ENCODE measurements at regions not wholly inside any gene's neighbourhood (a gene's known extent, or its start where the extent isn't known, plus 50 kb on each side); places are given as distances from the start of the nearest gene placed in this dataset.

GRCh38 chr2:22444281-22444680, 940.7 kb upstream of the KLHL29 start:
- H3K9me3 ChIP-seq (ENCODE audit: insufficient read depth, low read length), result no peaks in the 10 kb centered on the region
- no peak overlapping the region for H2AFZ ChIP-seq (ENCODE audit: low read depth, low read length)
- H3K4me2 ChIP-seq (ENCODE audit: low read length), result no peak overlapping the region
- H3K4me1 ChIP-seq (ENCODE audit: low read length), result no peaks in the 10 kb centered on the region
- H3K27ac ChIP-seq (ENCODE audit: low read length), result no peak overlapping the region
- H3K27me3 ChIP-seq (ENCODE audit: low read depth, low read length), result no peaks in the 10 kb centered on the region
- H3K9ac ChIP-seq (ENCODE audit: low read length), result no peak overlapping the region
- H4K20me1 ChIP-seq (ENCODE audit: insufficient read depth, low read length), result no peaks in the 10 kb centered on the region
- no peak overlapping the region for H3K4me3 ChIP-seq (ENCODE audit: low read length)
- no peaks in the 10 kb centered on the region for H3K36me3 ChIP-seq (replicated peaks; ENCODE audit: low read depth, low read length)
- H3K79me2 ChIP-seq (ENCODE audit: low read length), result no peaks in the 10 kb centered on the region
- TF ChIP-seq CTCF (IDR thresholded peaks at IDR 0.05; ENCODE audit: low read depth, low read length), result no peak
- TF ChIP-seq EZH2phosphoT487 (IDR thresholded peaks at IDR 0.05; ENCODE audit: low read depth), result no peak

- no peaks in the 10 kb centered on the region for H3K36me3 ChIP-seq (replicated peaks; ENCODE audit: low read depth, low read length)
- H3K4me3 ChIP-seq (ENCODE audit: low read length), result no peak overlapping the region
- no peak overlapping the region for H3K9ac ChIP-seq (ENCODE audit: low read length)
- TF ChIP-seq CTCF (IDR thresholded peaks at IDR 0.05; ENCODE audit: low read depth, low read length) (no peak), EZH2phosphoT487 (IDR thresholded peaks at IDR 0.05; ENCODE audit: low read depth) (no peak)
- H3K27ac ChIP-seq (ENCODE audit: low read length), result no peak overlapping the region
- H3K4me2 ChIP-seq (ENCODE audit: low read length), result no peak overlapping the region
- H2AFZ ChIP-seq (ENCODE audit: low read depth, low read length), result no peak overlapping the region
- H4K20me1 ChIP-seq (ENCODE audit: insufficient read depth, low read length), result no peaks in the 10 kb centered on the region; the same call in 1 of the 2 replicates
- no peaks in the 10 kb centered on the region for H3K9me3 ChIP-seq (ENCODE audit: insufficient read depth, low read length)
- H3K27me3 ChIP-seq (ENCODE audit: low read depth, low read length), result no peaks in the 10 kb centered on the region
- H3K79me2 ChIP-seq (ENCODE audit: low read length), result no peaks in the 10 kb centered on the region
- H3K4me1 ChIP-seq (ENCODE audit: low read length), result no peaks in the 10 kb centered on the region
These were observed 935.3 kb upstream of the KLHL29 start for GRCh38 chr2:22449696-22450095.

GRCh38 chr2:22450831-22451230, 934.1 kb upstream of the KLHL29 start:
- TF ChIP-seq EZH2phosphoT487 (IDR thresholded peaks at IDR 0.05; ENCODE audit: low read depth) (no peak), CTCF (IDR thresholded peaks at IDR 0.05; ENCODE audit: low read depth, low read length) (no peak)
- Histone ChIP-seq H4K20me1 (ENCODE audit: insufficient read depth, low read length) (no peaks in the 10 kb centered on the region; the same call in 1 of the 2 replicates), H3K4me3 (ENCODE audit: low read length) (no peak overlapping the region), H3K4me2 (ENCODE audit: low read length) (no peak overlapping the region), H2AFZ (ENCODE audit: low read depth, low read length) (no peak overlapping the region), H3K9ac (ENCODE audit: low read length) (no peak overlapping the region), H3K79me2 (ENCODE audit: low read length) (no peaks in the 10 kb centered on the region), H3K9me3 (ENCODE audit: insufficient read depth, low read length) (no peaks in the 10 kb centered on the region), H3K36me3 (replicated peaks; ENCODE audit: low read depth, low read length) (no peaks in the 10 kb centered on the region), H3K27ac (ENCODE audit: low read length) (no peak overlapping the region), H3K27me3 (ENCODE audit: low read depth, low read length) (no peaks in the 10 kb centered on the region), H3K4me1 (ENCODE audit: low read length) (no peaks in the 10 kb centered on the region)

GRCh38 chr2:22454826-22455485, 930.0 kb upstream of the KLHL29 start:
- TF ChIP-seq CTCF (IDR thresholded peaks at IDR 0.05; ENCODE audit: low read depth, low read length), result no peak
- no peak for TF ChIP-seq EZH2phosphoT487 (IDR thresholded peaks at IDR 0.05; ENCODE audit: low read depth)
- Histone ChIP-seq H4K20me1 (ENCODE audit: insufficient read depth, low read length) (no peaks in the 10 kb centered on the region; the same call in 1 of the 2 replicates), H3K36me3 (replicated peaks; ENCODE audit: low read depth, low read length) (no peaks in the 10 kb centered on the region), H3K4me2 (ENCODE audit: low read length) (no peak overlapping the region), H3K4me3 (ENCODE audit: low read length) (no peak overlapping the region), H3K27me3 (ENCODE audit: low read depth, low read length) (no peaks in the 10 kb centered on the region), H2AFZ (ENCODE audit: low read depth, low read length) (no peak overlapping the region), H3K79me2 (ENCODE audit: low read length) (no peaks in the 10 kb centered on the region), H3K9ac (ENCODE audit: low read length) (no peak overlapping the region), H3K27ac (ENCODE audit: low read length) (no peak overlapping the region), H3K4me1 (ENCODE audit: low read length) (no peaks in the 10 kb centered on the region), H3K9me3 (ENCODE audit: insufficient read depth, low read length) (no peaks in the 10 kb centered on the region)
